ENCODE measurements at regions not wholly inside any gene's neighbourhood (a gene's known extent, or its start where the extent isn't known, plus 50 kb on each side); places are given as distances from the start of the nearest gene placed in this dataset.

- no peak for TF ChIP-seq POLR2A (IDR thresholded peaks at IDR 0.05)
- TF ChIP-seq CTCF (IDR thresholded peaks at IDR 0.05), result no peak
These were observed 1103.3 kb upstream of the NRXN1 start for GRCh38 chr2:52135235-52135634.

All from Peyer's patch (tissue), 4 donors.